ENCODE measurements at regions not wholly inside any gene's neighbourhood (a gene's known extent, or its start where the extent isn't known, plus 50 kb on each side); places are given as distances from the start of the nearest gene placed in this dataset.

DNA sequence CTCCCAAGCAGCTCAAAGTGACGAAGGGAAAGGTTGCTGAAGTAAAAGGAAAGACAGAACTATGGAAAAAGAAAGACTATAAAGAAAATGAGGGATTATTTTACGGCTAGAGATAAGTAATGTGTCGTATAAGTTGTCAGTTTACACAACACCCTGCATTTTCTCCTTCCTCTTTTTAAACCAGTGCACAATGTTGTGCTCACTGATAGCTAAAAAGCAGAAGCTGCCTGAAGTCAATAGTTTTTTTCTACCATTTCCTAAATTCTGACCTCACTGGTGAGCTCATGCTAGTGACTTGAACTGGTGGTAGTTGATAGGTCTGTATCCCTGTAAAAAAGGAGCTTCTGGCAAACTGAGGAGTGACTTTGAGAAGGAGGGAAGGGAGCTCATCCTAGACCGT is 368.6 kb upstream of the GBE1 start:
- CTCF ChIA-PET = no interaction called here
- no peaks in the 10 kb centered on the region for H3K4me1 ChIP-seq (ENCODE audit: insufficient read depth, low read length)
- TF ChIP-seq, protein P1, sequence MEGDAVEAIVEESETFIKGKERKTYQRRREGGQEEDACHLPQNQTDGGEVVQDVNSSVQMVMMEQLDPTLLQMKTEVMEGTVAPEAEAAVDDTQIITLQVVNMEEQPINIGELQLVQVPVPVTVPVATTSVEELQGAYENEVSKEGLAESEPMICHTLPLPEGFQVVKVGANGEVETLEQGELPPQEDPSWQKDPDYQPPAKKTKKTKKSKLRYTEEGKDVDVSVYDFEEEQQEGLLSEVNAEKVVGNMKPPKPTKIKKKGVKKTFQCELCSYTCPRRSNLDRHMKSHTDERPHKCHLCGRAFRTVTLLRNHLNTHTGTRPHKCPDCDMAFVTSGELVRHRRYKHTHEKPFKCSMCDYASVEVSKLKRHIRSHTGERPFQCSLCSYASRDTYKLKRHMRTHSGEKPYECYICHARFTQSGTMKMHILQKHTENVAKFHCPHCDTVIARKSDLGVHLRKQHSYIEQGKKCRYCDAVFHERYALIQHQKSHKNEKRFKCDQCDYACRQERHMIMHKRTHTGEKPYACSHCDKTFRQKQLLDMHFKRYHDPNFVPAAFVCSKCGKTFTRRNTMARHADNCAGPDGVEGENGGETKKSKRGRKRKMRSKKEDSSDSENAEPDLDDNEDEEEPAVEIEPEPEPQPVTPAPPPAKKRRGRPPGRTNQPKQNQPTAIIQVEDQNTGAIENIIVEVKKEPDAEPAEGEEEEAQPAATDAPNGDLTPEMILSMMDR (conservative IDR thresholded peaks at IDR 0.05; ENCODE audit: low read depth, low read length) = no peak
- no peak for TF ChIP-seq EZH2 (IDR thresholded peaks at IDR 0.05; ENCODE audit: low read length, unreplicated experiment)
- no peak for TF ChIP-seq EZH2phosphoT487 (IDR thresholded peaks at IDR 0.05; ENCODE audit: borderline replicate concordance, low read length)
- H3K36me3 ChIP-seq (ENCODE audit: low read depth, low read length) = no peaks in the 10 kb centered on the region
- DNase-seq = no peak
- H3K79me2 ChIP-seq (ENCODE audit: low read length) = no peaks in the 10 kb centered on the region
- H3K9me3 ChIP-seq (ENCODE audit: low read length) = no peaks in the 10 kb centered on the region
- no peak overlapping the region for H3K4me3 ChIP-seq (ENCODE audit: low read length)
- no peaks in the 10 kb centered on the region for H4K20me1 ChIP-seq (ENCODE audit: low read length)
- POLR2A ChIA-PET (ENCODE audit: unreplicated experiment) = no interaction called here
- no TSS peak for BruUV-seq (replicated peaks)
- H2AFZ ChIP-seq (ENCODE audit: low read length) = no peak overlapping the region
- no peak for ATAC-seq
- no peaks in the 10 kb centered on the region for H3K27me3 ChIP-seq (ENCODE audit: low read length)
- H3K4me2 ChIP-seq (ENCODE audit: low read length) = no peak overlapping the region
- H3K9me2 ChIP-seq (replicated peaks; ENCODE audit: low read length) = no peaks in the 10 kb centered on the region
- H3F3A ChIP-seq (ENCODE audit: low read length, unreplicated experiment) = no peaks in the 10 kb centered on the region
- no peak overlapping the region for H3K27ac ChIP-seq (ENCODE audit: low read length)
- no peak overlapping the region for H3K9ac ChIP-seq (ENCODE audit: low read length)
- intact Hi-C loops (cut with micrococcal nuclease) = loop anchor here (10.0 kb wide), 1 partner anchor 645 kb away; no protein-coding TSS in a partner anchor

DNA sequence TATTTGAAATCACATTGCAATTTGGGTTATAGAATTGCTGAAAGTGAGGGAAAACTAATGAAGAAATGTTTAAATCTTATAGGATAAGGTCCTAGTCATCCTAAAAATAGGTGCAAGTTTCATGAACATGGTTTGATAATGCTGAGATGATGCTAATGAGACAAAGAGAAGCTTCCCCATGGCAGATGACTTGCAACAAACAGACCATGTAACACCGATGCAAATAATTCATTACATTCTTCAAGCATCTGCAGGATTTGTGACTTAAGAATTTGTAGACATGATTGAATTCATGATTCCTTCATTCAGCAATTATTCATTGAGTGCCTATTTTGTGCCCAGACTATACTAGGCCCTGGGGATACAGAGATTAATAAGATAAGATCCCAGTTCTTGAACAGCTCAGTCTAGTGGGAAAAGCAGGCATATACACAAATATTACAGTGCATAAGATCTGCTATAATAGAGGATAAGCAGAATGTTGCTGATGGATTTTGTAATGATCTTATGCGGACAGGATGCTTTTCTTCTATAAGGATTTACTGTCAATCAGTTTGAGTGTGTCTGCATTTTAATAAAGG is 367.9 kb upstream of the GBE1 start:
- H3K9me2 ChIP-seq (replicated peaks; ENCODE audit: low read length) = no peaks in the 10 kb centered on the region
- TF ChIP-seq EZH2phosphoT487 (IDR thresholded peaks at IDR 0.05; ENCODE audit: borderline replicate concordance, low read length) = no peak
- TF ChIP-seq EZH2 (IDR thresholded peaks at IDR 0.05; ENCODE audit: low read length, unreplicated experiment) = no peak
- TF ChIP-seq, protein P1 (conservative IDR thresholded peaks at IDR 0.05; ENCODE audit: low read depth, low read length) = no peak
- H3K4me2 ChIP-seq (ENCODE audit: low read length) = no peak overlapping the region
- no peaks in the 10 kb centered on the region for H3K4me1 ChIP-seq (ENCODE audit: insufficient read depth, low read length)
- DNase-seq = no peak
- ATAC-seq = no peak
- POLR2A ChIA-PET (ENCODE audit: unreplicated experiment) = no interaction called here
- no peaks in the 10 kb centered on the region for H3K79me2 ChIP-seq (ENCODE audit: low read length)
- intact Hi-C loops (cut with micrococcal nuclease) = no loop called here
- no TSS peak for BruUV-seq (replicated peaks)
- no peaks in the 10 kb centered on the region for H3K36me3 ChIP-seq (ENCODE audit: low read depth, low read length)
- H3K27me3 ChIP-seq (ENCODE audit: low read length) = no peaks in the 10 kb centered on the region
- CTCF ChIA-PET = no interaction called here
- no peaks in the 10 kb centered on the region for H3F3A ChIP-seq (ENCODE audit: low read length, unreplicated experiment)
- H3K9ac ChIP-seq (ENCODE audit: low read length) = no peak overlapping the region
- no peak overlapping the region for H3K4me3 ChIP-seq (ENCODE audit: low read length)
- H4K20me1 ChIP-seq (ENCODE audit: low read length) = no peaks in the 10 kb centered on the region
- H2AFZ ChIP-seq (ENCODE audit: low read length) = no peak overlapping the region
- no peak overlapping the region for H3K27ac ChIP-seq (ENCODE audit: low read length)
- no peaks in the 10 kb centered on the region for H3K9me3 ChIP-seq (ENCODE audit: low read length)

DNA sequence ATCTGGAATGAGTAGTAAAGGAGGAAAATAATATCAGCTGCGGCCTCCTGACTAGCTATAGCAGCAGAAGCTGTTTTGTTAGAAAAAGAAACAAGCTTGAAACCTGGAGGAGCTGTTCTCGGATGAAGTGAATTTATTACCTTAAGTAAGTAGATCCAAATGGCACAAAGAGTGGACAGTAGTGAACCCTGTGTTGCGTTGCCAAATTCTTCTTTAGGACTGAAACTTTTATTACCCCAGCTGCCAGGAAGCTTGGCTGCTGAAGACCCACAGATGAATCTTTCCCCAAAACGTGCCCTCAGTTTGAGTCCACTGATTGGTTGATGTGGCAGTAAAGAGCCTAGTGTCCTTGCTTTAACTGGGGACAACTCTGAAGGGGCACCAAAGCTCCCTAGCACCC is 366.8 kb upstream of the GBE1 start:
- POLR2A ChIA-PET (ENCODE audit: unreplicated experiment) = no interaction called here
- H3K27ac ChIP-seq (ENCODE audit: low read length) = no peak overlapping the region
- CTCF ChIA-PET = no interaction called here
- DNase-seq = no peak
- intact Hi-C loops (cut with micrococcal nuclease) = no loop called here
- no peaks in the 10 kb centered on the region for H3K9me3 ChIP-seq (ENCODE audit: low read length)
- no peak overlapping the region for H3K4me3 ChIP-seq (ENCODE audit: low read length)
- H3F3A ChIP-seq (ENCODE audit: low read length, unreplicated experiment) = no peaks in the 10 kb centered on the region
- no peaks in the 10 kb centered on the region for H3K36me3 ChIP-seq (ENCODE audit: low read depth, low read length)
- no peaks in the 10 kb centered on the region for H3K79me2 ChIP-seq (ENCODE audit: low read length)
- no peak overlapping the region for H3K9ac ChIP-seq (ENCODE audit: low read length)
- H3K4me1 ChIP-seq (ENCODE audit: insufficient read depth, low read length) = no peaks in the 10 kb centered on the region
- no peak overlapping the region for H3K4me2 ChIP-seq (ENCODE audit: low read length)
- no TSS peak for BruUV-seq (replicated peaks)
- ATAC-seq = no peak
- H2AFZ ChIP-seq (ENCODE audit: low read length) = no peak overlapping the region
- H4K20me1 ChIP-seq (ENCODE audit: low read length) = no peaks in the 10 kb centered on the region
- TF ChIP-seq EZH2 (IDR thresholded peaks at IDR 0.05; ENCODE audit: low read length, unreplicated experiment) (no peak), EZH2phosphoT487 (IDR thresholded peaks at IDR 0.05; ENCODE audit: borderline replicate concordance, low read length) (no peak)
- TF ChIP-seq, protein P1 (conservative IDR thresholded peaks at IDR 0.05; ENCODE audit: low read depth, low read length) = no peak
- H3K9me2 ChIP-seq (replicated peaks; ENCODE audit: low read length) = no peaks in the 10 kb centered on the region
- no peaks in the 10 kb centered on the region for H3K27me3 ChIP-seq (ENCODE audit: low read length)

Data from PC-3 (cell line).